ENCODE measurements at regions not wholly inside any gene's neighbourhood (a gene's known extent, or its start where the extent isn't known, plus 50 kb on each side); places are given as distances from the start of the nearest gene placed in this dataset.

DNA sequence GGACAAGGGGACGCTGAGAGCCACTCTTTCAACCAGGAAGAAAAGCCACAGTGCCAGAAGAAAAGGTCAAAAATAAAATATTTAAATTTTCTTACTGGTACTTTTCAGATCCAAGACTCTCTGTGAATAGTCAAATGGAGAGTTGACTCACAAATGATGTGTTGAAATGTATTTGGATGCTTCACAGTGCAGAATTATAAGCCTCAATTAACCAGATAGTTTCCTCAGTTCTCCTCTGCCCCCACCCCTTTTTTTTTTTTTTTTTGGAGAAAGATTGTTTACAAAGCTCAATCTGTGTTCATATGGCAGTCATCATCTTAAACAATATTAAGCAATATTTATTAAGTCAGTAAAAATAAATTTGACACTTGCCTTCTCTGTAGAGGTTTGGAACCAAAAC, 470.8 kb downstream of the FGF9 start:
- no peak for DNase-seq

DNA sequence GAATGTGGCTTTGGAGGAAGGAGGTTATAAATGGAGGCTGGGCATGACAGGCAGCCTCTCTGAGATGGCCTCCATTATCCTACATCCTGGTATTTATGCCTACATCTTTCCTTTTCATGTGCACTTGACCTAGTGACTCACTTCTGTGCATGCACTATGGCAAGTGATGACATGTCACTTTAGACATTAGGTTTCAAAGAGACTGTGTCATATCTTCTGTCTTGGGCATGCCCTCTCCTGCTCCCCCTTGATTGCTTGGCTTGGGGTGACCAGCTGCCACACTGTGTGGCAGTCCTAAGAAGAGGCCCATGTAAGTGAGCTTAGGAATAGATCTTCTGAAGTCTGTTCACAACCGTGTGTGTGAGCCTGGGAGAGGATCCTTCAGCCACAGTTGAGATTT, 472.8 kb downstream of the FGF9 start:
- DNase-seq = no peak

DNA sequence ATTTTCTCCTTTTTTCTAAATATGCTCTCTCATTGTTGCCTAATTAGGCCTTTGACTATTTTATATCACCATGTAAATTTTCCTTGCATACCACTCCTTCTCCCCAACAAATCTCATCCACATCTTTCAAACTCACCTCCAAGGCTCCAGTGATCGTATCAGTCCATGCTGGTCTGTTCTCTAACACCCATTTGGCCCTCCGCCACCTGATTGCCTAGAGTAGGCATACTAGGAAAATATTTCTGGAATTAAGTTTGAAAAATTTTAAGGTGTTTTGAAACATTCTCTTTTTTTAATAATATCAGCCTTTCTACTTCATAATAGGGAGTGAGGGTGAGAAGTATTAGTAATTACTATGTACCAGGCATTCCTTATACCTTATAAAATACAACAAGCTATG, 473.9 kb downstream of the FGF9 start:
- no peak for DNase-seq

DNA sequence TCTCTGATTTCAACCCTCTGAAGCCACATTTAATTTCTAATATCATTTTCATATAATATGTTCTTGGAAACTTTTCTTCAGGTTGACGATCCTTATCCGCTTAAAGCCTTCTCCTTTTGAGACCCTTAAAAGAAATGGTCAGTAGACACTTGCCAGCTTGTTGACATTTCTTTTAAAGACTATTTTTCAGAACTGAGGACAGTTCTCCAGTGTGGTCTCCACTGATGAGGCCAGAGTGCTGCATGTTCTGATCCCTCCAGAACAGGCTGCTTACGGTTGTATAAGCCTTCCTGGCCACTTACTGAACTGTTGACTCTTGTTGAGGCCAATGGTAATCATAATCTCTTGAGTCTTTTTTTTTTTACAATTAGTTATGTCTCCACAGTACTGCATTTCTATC, 477.3 kb downstream of the FGF9 start:
- no peak for DNase-seq

DNA sequence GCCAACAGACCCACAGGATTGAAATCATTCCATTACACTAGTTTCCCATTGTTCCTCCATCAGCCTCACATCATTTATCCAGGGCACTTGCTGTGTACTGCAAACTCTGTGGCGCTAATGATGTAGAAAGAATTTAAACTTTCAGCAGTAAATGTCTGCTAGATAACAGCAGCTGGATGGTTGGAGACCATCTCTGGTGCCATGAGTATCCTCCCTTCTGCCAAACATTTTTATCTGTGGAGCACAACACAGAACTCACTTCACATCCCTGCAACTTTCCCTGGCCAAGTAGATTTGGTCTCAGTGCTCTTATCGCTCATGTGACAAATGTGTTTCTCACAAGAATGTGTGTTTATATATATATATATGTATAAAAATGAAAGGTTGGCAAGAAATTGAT, 481.9 kb downstream of the FGF9 start:
- no peak for DNase-seq

DNA sequence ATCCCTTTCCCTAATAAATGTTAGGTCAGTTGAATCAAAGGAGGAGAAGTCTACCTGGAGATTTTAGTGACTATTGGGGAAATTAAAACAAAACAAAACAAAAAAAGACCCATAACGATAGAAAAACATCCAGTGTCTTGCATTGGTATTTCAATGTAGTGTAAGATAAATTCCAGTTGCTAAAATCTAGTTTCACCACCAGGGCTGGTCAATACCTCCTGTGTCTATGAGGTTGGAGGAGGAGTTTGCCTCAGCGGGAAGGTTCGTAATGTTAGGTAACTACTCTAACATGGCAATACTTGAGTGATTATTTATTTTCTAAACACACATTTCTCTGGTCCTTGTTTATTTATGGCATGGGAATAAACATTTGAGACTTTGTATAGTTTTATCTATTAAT, 483.2 kb downstream of the FGF9 start:
- no peak for DNase-seq

DNA sequence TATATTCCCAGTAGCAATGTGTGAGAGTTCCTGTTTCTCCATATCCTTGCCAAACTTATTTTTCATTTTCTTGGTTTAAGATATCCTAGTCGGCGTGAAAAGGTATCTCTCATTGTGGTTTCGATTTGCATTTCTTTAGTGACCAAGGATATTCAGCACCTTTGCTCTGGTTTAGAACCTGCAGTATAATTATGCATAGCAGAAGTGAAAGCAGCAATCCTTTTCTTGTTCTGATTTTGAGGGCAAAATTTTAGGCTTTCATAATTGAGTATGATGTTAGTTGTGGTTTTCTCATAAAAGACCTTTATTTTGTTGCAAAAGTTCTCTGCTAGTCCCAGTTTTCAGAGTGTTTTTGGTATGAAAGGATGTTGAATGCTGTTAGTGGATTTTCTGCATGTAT, 491.0 kb downstream of the FGF9 start:
- no peak for DNase-seq

DNA sequence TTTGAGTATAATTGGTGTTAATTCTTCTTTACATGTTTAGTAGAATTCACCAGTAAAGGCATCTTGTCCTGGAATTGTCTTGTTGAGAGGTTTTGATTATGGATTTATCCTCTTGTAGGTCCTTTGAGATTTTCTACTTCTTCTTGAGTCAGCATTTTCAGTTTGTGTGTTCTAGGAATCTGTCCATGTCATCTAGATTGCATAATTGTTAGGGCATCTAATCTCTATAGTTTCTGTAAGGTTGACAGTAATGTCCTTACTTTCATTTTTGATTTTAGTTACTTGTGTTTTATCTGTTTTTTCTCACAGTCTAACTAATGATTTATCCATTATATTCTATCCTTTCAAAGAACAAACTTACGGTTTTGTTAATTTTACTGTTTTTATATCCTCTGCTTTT, 492.0 kb downstream of the FGF9 start:
- no peak for DNase-seq

DNA sequence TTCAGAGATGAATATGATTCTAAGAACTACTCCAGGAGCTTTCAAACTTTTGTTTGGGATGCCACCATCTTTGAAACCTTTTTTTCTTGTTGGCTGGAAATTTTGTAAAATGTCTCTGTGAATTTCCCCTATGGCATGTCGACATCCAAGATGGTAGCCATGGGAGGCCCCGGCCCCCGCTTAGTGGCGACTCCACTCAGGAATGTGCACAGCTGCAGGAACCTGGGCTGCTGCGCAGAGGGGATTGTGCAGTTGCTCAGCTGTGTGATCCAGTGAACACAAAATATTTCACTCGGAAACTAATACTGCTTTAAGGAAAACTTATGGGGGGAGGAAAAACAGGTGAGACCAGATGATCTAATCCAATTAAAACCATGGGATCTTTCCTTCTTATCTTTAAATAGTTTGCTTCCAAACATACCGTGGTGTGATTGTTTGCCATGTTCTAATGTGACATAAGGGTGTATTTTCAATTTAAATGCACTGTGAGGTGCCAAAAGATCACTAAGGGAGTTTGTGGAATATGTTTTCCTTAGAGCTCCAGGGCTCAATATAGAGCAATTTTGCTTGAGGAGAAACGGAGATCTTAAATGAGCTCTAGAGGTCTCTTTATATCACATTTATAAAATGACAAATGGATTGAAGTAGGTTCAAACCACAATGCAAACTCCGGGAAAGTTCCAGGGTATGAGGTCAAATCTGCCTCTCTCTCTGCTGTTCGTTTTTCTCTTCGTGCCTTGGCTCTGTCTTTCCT, 497.7 kb downstream of the FGF9 start:
- no peak for DNase-seq

DNA sequence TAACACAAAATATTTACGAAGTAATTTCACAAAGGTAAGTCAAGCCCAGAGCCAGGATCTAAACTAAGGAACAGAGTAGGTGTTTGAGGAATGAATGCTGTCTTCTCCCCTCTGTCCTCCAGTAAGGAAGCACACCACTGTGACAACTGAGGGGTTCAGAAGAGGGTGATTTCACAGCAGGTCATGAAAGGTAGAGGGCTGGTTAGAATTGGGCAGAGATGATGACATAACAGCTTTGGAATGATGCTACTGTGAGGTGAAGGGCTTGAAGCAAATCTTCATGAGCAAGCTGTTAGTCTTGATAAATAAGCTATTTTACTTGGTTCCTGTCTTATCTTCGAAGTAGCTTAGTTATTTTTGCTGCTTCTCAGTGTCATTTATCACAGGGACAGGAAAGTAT, 498.6 kb downstream of the FGF9 start:
- DNase-seq = no peak

DNA sequence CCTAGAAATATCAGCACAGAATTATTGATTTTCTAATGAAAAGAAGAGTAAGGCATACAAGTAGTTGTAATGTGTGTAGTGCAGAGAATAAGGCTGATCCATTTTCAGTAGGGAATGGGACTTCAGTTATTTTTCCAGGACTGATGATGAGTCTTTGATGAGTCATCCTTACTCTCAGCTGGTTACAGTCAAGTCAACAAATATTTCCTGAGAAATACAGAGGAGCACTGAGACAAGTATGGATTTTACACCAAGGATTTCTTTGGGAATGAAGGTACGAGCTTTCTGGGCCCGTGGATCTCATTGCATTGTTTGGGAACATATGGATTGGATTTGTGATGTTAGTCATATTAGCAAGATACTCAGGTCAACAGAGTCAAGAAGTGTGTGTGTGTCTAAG, 502.7 kb downstream of the FGF9 start:
- no peak for DNase-seq

DNA sequence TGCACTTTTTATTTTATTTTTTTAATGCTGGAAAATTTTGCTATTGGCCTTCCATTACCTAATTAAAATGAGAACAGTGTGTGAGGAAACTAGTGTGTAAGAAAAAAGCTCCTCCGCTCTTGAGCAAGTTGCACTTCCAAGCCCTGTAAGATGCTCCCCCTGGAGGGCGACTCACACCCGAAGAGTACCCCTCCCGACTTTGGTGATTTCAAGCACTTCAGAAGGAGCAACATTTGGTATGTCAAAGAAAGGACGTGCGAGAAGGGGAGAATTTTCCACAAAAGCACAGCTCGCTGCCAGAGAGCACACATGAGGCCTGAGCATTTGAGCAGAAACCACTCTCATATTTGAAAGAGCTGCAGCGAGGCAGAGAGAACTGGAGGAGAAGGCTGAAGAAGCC, 504.4 kb downstream of the FGF9 start:
- DNase-seq = no peak

DNA sequence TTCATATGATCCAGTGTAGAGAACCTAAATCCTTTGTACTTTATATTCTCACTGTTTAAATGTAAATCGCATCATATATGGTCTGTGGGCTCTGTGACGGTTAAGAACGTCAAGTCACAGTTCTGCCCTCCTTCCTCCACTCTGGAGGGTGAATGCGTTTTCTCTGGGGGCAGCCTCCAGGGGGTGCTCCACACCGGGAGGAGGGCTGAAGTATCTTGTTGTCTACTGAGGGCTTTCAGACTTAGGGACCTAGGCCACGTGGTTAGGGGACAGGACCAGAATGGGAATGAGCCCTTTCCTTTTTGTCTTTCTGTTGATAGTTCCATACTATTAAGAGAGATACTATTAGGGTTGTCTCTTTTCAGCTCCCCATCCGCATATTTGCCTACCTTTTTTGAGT, 504.9 kb downstream of the FGF9 start:
- no peak for DNase-seq

DNA sequence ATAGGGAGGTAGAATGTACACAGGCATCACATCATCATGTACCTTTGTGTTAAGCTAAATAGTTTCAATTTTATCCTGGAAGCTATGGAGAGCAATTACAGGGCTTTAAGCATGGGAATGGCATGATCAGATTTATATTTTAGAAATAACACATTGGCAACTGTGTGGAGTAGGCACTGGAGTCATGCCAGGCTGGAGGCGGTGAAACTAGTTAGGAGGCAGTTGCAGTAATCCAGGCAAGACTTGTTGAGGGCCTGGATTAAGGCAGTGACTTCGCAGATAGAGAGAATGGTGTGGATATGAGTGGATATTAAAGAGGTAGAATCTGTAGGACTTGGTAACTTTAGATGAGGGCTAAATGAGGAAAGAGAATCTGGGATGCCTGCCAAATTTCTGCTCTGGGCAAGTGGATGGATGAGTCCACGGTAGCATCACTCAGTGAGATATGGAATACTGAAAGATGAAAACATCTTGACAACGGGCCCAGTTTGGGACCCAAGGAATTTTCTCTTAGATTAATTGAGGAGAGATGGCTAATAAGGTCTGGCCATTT, 506.2 kb downstream of the FGF9 start:
- DNase-seq = no peak

DNA sequence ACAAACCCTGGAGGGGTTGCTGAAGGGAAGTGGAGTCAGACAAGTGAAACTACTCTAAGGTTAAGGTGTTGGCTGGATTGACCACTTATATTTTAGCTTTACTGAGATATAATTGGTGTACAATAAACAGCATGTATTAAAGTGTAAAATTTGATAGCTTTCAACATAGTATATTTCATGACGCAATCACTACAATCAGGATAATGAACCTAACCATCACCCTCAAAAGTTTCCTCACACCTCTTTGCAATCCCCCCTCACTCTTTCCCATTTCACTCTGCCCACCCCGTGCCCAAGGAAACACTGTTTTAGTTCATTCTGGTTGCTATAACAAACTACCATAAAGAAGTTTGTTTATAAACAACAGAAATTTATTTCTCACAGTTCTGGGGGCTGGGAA, 508.0 kb downstream of the FGF9 start:
- no peak for DNase-seq

DNA sequence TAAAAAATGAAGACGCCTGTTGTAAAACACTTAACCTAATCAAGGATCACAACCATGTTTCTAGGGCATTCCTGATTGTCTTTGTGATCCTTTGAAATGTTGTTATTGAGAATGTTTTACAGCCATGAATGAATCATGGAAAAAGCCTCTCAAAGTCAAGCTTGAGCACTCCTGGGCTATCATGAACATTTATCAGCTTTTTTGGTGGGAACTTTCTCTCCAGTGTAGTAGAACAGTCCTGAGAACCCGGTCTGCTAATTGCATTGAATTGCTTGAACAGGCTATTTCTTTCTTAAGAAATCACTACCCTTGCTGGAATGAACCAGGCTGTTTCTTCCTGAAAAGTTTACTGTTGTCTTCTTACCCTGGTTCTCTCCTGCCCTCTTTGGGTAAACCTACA, 516.5 kb downstream of the FGF9 start:
- DNase-seq = no peak

DNA sequence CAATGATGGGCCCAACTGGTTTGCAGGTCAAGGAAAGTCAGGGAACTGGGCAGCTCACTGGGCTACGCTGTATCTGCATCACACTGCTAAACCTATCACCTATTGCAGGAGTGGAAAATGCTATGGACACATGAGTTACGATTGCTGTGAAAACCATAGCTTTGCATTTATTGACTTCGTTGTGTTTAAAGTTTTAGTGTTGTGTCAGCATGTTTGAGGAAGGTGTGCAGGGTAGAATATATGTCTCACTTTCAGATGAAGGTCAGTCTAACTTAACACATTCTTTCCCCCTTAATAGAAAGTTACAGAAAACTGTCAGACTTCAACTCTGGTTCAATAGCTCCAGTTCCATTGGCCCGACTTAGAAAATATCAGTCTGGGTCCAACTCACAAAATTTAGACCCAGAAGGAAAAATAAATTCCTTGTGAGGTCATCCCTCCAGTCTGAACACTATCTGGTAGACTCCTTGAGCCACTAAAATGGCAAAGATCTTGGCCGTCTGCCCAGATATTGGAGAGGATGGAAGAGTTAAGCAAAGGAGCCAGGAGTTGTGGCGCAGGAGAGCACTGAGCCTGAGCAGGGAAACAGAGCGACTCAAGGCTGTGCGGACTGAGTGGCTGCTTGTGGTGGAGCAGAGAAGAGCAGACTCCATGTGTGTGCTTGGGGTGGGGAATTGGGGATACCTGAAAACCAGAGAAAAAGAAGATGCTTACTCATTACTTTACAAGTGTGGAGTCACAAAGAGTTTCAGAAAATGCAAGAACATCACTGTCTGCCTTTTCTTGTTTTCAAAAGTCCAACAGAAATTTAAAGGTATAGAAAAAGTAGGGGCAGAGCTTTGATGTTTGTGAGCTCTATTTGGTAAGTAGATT, 518.5 kb downstream of the FGF9 start:
- DNase-seq = no peak

DNA sequence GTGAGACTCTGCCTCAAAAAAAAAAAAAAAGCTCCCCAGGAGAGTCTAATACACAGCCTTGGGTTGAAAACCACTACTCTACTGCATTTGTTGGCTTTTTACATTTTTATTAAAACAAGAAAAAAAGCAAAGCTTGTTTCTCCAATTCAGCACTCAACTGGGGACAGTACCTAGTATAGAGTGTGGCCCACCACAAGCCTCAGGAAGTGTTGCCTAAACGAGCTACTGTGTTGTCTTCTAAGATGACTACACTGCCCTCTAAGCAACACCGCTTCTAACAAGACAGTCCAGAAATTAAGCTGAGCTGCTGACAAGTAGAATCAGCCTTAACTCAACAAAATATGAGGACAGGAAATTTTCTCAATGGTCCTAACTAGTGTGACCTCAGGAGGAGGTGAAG, 522.2 kb downstream of the FGF9 start:
- no peak for DNase-seq

DNA sequence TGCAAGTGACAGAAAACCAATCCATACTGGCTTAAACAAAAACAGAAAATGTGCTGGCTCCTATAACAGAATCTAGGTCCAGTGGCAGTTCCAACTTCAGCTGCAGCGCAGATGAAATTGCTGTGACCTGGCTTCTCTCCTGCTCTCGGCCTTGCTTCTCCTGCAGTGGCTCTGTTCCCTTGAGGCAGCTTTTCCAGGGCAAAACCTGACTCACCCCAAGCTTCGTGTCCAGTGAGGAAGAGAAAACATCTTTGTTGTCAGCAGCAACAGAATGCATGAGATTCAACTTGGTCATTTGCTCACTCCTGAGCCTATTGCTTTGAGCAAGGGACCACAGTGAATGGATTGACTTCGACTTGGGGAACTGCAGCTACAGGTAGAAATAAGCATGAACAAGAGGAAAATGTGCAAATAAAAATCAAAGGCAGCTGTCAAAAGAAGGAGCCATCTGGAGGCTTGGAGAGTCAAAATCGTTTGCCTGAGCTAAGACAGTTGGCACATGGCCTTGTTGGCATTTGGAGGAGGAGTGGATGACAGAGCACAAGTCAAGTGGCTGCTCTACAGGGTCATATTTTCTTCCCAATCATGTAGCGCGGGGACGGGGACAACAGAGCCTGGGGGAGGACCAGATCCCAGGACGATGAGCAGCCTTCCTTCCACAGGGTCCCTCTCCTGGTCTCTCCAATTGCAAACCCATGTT, 523.4 kb downstream of the FGF9 start:
- no peak for DNase-seq

DNA sequence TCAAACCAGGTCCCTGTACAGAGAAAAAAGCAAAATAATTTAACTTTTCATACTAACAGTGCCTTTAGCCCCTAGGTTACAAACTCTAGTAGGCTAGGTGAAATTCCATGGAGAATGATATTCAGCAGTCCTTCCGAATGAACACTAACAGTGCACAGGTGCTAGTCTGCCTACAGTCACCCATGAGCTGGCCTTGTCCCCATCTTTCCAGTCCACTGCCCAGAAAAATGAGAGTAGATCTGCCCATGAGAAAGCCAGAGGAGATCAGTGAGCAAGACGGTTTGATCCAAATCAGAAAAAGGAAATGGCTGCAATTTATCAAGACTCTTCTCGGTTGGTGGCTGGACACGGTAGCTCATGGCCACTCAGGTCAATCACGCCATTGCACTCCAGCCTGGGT, 524.9 kb downstream of the FGF9 start:
- no peak for DNase-seq

DNA sequence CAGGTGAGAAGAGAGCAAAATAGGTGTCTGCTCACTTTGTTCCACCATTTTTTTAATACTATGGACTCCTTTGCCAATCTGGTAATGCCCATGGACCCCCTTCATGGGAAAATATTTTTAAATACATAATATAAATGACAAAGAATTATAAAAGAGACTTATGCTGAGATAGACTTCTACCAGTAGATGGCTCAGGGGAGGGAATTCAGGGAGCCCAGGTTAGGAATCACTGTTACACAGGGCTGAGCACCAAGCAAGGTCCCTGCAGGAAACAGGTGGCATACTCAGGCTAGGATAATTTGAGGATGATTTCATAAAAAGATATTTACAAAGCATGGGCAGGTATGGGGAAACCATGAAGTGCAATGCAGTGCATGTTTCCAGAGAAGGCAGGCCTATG, 525.9 kb downstream of the FGF9 start:
- DNase-seq = no peak

DNA sequence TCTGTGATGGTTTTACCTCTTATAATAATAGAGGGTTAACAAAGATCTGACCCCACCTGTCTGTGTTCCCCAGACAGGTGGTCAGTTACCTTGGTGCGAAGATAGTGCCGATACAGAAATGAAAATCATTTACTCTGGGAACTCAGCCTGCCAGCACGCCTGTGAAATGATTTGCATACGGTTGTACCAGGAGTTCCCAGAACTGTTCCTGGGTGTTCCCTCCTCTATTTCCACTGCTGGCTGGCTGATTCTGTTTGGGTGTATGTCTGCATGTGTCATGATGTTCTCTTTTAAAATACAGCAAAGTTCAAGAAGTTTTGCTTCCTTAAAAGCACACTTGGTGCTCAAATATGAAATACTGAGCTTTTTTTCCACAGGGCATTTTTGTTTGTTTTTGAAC, 527.1 kb downstream of the FGF9 start:
- DNase-seq = no peak

DNA sequence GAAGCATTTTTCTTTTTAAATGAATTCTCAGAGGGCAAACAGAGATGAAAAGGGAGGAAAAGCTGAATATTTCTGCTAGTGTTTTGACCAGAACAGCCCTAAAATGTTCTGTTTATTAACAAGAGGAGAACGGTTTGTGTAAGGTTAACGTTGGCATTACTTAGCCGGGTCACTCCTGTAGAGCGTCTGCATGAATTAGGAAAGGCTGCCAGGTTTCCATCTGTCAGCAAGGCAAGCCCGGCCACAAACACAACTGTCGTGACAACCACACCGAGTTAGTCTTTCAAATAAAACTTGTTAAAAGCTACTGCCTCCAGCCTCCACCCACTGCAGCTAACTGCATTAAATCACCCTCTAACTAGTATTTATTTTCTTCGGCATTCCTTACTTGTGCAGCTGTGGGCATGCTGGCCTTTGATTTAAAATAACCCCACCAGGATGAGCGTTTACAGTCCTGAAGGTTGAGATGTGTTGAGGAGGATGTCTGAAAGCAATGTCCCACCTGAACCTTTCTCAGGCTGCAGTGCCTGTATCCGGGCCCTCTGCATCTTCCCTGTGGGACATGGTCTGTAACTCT, 527.9 kb downstream of the FGF9 start:
- no peak for DNase-seq

All from amniotic stem cell (primary cell).